ENCODE measurements at regions not wholly inside any gene's neighbourhood (a gene's known extent, or its start where the extent isn't known, plus 50 kb on each side); places are given as distances from the start of the nearest gene placed in this dataset.

DNA sequence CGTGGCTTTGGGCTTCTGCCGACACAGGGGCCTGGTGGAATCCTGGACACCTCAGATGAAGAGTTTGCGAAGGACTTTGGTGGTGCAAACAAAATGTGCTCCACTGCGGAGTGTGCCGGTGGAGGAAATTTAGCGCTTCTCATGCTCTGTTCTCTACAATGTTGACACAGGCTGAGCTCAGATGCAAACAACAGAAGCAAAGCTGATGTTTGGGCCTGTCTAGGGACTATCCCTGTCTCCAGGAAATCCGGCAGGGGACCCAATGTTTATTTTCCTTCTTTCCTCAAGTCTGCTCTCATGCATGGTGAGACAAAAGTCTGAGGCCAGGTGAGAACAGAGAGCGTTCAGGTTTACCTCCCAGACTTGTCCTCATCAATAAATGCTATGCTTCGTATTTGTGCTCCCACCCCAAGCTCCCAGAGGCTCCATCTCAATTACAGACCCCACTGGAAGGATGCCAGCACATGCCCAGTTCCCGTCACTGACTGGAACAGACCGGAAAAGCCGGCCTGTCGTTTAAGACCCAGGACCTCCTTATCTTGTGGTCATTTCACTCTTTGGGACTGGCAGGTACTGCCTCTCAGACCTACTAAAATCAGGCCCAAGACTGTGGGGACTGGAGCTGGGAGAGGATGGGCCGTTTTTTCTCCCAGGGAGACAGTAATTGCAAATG, 105.7 kb upstream of the B3GAT1 start:
- TF ChIP-seq, protein P1, sequence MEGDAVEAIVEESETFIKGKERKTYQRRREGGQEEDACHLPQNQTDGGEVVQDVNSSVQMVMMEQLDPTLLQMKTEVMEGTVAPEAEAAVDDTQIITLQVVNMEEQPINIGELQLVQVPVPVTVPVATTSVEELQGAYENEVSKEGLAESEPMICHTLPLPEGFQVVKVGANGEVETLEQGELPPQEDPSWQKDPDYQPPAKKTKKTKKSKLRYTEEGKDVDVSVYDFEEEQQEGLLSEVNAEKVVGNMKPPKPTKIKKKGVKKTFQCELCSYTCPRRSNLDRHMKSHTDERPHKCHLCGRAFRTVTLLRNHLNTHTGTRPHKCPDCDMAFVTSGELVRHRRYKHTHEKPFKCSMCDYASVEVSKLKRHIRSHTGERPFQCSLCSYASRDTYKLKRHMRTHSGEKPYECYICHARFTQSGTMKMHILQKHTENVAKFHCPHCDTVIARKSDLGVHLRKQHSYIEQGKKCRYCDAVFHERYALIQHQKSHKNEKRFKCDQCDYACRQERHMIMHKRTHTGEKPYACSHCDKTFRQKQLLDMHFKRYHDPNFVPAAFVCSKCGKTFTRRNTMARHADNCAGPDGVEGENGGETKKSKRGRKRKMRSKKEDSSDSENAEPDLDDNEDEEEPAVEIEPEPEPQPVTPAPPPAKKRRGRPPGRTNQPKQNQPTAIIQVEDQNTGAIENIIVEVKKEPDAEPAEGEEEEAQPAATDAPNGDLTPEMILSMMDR (IDR thresholded peaks at IDR 0.05) = no peak
- TF ChIP-seq POLR2AphosphoS5 (IDR thresholded peaks at IDR 0.05) (no peak), POLR2A (IDR thresholded peaks at IDR 0.05) (no peak)

Data from sigmoid colon (tissue), 4 donors.